Ascending aorta (tissue), 2 donors: ENCODE measurements at regions not wholly inside any gene's neighbourhood (a gene's known extent, or its start where the extent isn't known, plus 50 kb on each side); places are given as distances from the start of the nearest gene placed in this dataset.

ENCODE experiments used
- DNase-seq, 2 donors: peaks; one replicate each; pipeline ENCODE4 v3.0.0-alpha.2; 2019; ENCODE audit warnings: low spot score in 2 of 2
- H3K27ac ChIP-seq, 2 donors: fragments of 200-600 bp; sonication (generic); one replicate each; pipeline ENCODE4 v1.5.1; 2016 to 2017; ENCODE audit warnings: mild to moderate bottlenecking in 1 of 2
- H3K27me3 ChIP-seq: fragments of 200-600 bp; sonication (generic); one replicate; pipeline ENCODE4 v1.5.1; 2017
- H3K36me3 ChIP-seq, 2 donors: fragments of 200-600 bp; sonication (generic); one replicate each; pipeline ENCODE4 v1.5.1; 2016
- H3K4me1 ChIP-seq, 2 donors: fragments of 200-600 bp; sonication (generic); one replicate each; pipeline ENCODE4 v1.5.1; 2016 to 2017; ENCODE audit warnings: mild to moderate bottlenecking in 1 of 2
- H3K4me3 ChIP-seq, 2 donors: fragments of 200-600 bp; sonication (generic); one replicate each; pipeline ENCODE4 v1.5.1; 2016 to 2017; ENCODE audit warnings: mild to moderate bottlenecking in 1 of 2
- H3K9me3 ChIP-seq, 2 donors: fragments of 200-600 bp; sonication (generic); one replicate each; pipeline ENCODE4 v1.5.1; 2016
- intact Hi-C: fragments of 100-400 bp; cut with DNase I; formaldehyde crosslinking; loops from one replicate; pipeline ENCODE4 v1.15.1; 2023
- TF ChIP-seq, protein P1 (sequence below), 3 experiments: fragments of 200-600 bp in 2 of 3; fragments of 450-650 bp in 1 of 3; sonication (generic) in 2 of 3; IDR thresholded peaks; one replicate each; pipeline ENCODE4 v1.5.1; 2016 to 2019; ENCODE audit warnings: antibody characterized with exemption in 3 of 3, mild to moderate bottlenecking in 1 of 3, moderate library complexity in 1 of 3

GRCh38 chr2:239518286-239519088 is 117.7 kb upstream of the HDAC4 start:
- TF ChIP-seq, protein P1, sequence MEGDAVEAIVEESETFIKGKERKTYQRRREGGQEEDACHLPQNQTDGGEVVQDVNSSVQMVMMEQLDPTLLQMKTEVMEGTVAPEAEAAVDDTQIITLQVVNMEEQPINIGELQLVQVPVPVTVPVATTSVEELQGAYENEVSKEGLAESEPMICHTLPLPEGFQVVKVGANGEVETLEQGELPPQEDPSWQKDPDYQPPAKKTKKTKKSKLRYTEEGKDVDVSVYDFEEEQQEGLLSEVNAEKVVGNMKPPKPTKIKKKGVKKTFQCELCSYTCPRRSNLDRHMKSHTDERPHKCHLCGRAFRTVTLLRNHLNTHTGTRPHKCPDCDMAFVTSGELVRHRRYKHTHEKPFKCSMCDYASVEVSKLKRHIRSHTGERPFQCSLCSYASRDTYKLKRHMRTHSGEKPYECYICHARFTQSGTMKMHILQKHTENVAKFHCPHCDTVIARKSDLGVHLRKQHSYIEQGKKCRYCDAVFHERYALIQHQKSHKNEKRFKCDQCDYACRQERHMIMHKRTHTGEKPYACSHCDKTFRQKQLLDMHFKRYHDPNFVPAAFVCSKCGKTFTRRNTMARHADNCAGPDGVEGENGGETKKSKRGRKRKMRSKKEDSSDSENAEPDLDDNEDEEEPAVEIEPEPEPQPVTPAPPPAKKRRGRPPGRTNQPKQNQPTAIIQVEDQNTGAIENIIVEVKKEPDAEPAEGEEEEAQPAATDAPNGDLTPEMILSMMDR (IDR thresholded peaks at IDR 0.05) = no peak
- Histone ChIP-seq H3K9me3 (no peaks in the 10 kb centered on the region), H3K27ac (no peak overlapping the region), H3K36me3 (no peaks in the 10 kb centered on the region), H3K4me3 (no peak overlapping the region), H3K27me3 (no peaks in the 10 kb centered on the region), H3K4me1 (no peaks in the 10 kb centered on the region)
- intact Hi-C loops = no loop called here
- no peak for DNase-seq

- intact Hi-C loops = no loop called here
- Histone ChIP-seq H3K4me1 (no peaks in the 10 kb centered on the region), H3K4me3 (no peak overlapping the region), H3K27ac (no peak overlapping the region), H3K36me3 (no peaks in the 10 kb centered on the region), H3K9me3 (no peaks in the 10 kb centered on the region), H3K27me3 (no peaks in the 10 kb centered on the region)
- TF ChIP-seq, protein P1 (IDR thresholded peaks at IDR 0.05) = no peak
- no peak for DNase-seq
These were observed 116.9 kb upstream of the HDAC4 start for GRCh38 chr2:239517686-239518085.

- intact Hi-C loops = no loop called here
- Histone ChIP-seq H3K36me3 (no peaks in the 10 kb centered on the region), H3K4me3 (no peak overlapping the region), H3K9me3 (no peaks in the 10 kb centered on the region), H3K27ac (no peak overlapping the region), H3K27me3 (no peaks in the 10 kb centered on the region), H3K4me1 (no peaks in the 10 kb centered on the region)
- TF ChIP-seq, protein P1 (IDR thresholded peaks at IDR 0.05) = no peak
- no peak for DNase-seq
These were observed 116.1 kb upstream of the HDAC4 start for GRCh38 chr2:239516954-239517305.

- no peaks in the 10 kb centered on the region for H3K36me3 ChIP-seq
- intact Hi-C loops = no loop called here
- TF ChIP-seq, protein P1 (IDR thresholded peaks at IDR 0.05) = no peak
- H3K4me1 ChIP-seq = no peaks in the 10 kb centered on the region
- no peak overlapping the region for H3K4me3 ChIP-seq
- no peaks in the 10 kb centered on the region for H3K9me3 ChIP-seq
- H3K27ac ChIP-seq = no peak overlapping the region
- no peak for DNase-seq
- H3K27me3 ChIP-seq = no peaks in the 10 kb centered on the region
These were observed 115.6 kb upstream of the HDAC4 start for GRCh38 chr2:239516286-239516953.

GRCh38 chr2:239514754-239515530 is 114.1 kb upstream of the HDAC4 start:
- H3K27ac ChIP-seq = no peak overlapping the region
- no peaks in the 10 kb centered on the region for H3K9me3 ChIP-seq
- intact Hi-C loops = no loop called here
- H3K27me3 ChIP-seq = no peaks in the 10 kb centered on the region
- no peak for DNase-seq
- no peaks in the 10 kb centered on the region for H3K36me3 ChIP-seq
- no peak overlapping the region for H3K4me3 ChIP-seq
- TF ChIP-seq, protein P1 (IDR thresholded peaks at IDR 0.05) = no peak
- H3K4me1 ChIP-seq = no peaks in the 10 kb centered on the region
